ENCODE measurements at regions not wholly inside any gene's neighbourhood (a gene's known extent, or its start where the extent isn't known, plus 50 kb on each side); places are given as distances from the start of the nearest gene placed in this dataset.
"Not testable (repeated sequence)": the region's sequence is repeated elsewhere in the genome, so short reads cannot be mapped to it uniquely, and the experiment has no call there.

GRCh38 chr20:47985092-47985850 lies 200.0 kb upstream of the SULF2 start:
- Histone ChIP-seq H3K4me3 (no peak overlapping the region), H3K27ac (no peak overlapping the region), H3K9me3 (peaks cover 0 to 5% (median 0%) of the 10 kb centered on the region in 12 donors), H3K4me1 (peaks cover 0 to 6% (median 0%) of the 10 kb centered on the region in 12 donors), H3K36me3 (no peaks in the 10 kb centered on the region), H3K27me3 (peaks cover 0 to 3% (median 0%) of the 10 kb centered on the region in 9 donors)
- TF ChIP-seq CTCF (IDR thresholded peaks at IDR 0.05) (no peak), POLR2A (IDR thresholded peaks at IDR 0.05) (no peak)
- intact Hi-C loops (cut with DNase I) = no loop called here
- ATAC-seq (no peak), DNase-seq (no peak)
- 81 to 91% (median 84%) methylated on average over 7 of the region's 7 CpGs for WGBS, 4 donors

GRCh38 chr20:47984437-47984836 lies 199.2 kb upstream of the SULF2 start:
- TF ChIP-seq POLR2A (IDR thresholded peaks at IDR 0.05) = no peak
- no peak for TF ChIP-seq CTCF (IDR thresholded peaks at IDR 0.05)
- WGBS, 4 donors = 86 to 100% (median 92%) methylated on average over 6 of the region's 6 CpGs
- Histone ChIP-seq H3K27ac (no peak overlapping the region), H3K4me3 (no peak overlapping the region), H3K36me3 (no peaks in the 10 kb centered on the region), H3K27me3 (peaks cover 0 to 3% (median 0%) of the 10 kb centered on the region in 9 donors), H3K9me3 (peaks cover 0 to 5% (median 0%) of the 10 kb centered on the region in 12 donors), H3K4me1 (peaks cover 0 to 6% (median 0%) of the 10 kb centered on the region in 12 donors)
- no peak for DNase-seq
- intact Hi-C loops (cut with DNase I) = no loop called here
- ATAC-seq = no peak

- WGBS, 4 donors = 25 to 49% (median 38%) methylated on average over 6 to 8 of the region's 8 CpGs
- H3K9me3 ChIP-seq; ATAC-seq; H3K4me3 ChIP-seq; intact Hi-C loops (cut with DNase I); DNase-seq; H3K36me3 ChIP-seq; H3K27ac ChIP-seq; H3K27me3 ChIP-seq; H3K4me1 ChIP-seq: not testable (repeated sequence)
Observed at GRCh38 chr20:47983642-47984041, 198.4 kb upstream of the SULF2 start.

- Histone ChIP-seq H3K4me1 (peaks cover 0 to 6% (median 0%) of the 10 kb centered on the region in 12 donors), H3K4me3 (no peak overlapping the region), H3K36me3 (no peaks in the 10 kb centered on the region), H3K27me3 (peaks cover 0 to 3% (median 0%) of the 10 kb centered on the region in 9 donors), H3K9me3 (peaks cover 0 to 5% (median 0%) of the 10 kb centered on the region in 12 donors), H3K27ac (no peak overlapping the region)
- ATAC-seq (no peak), DNase-seq (no peak)
- 88 to 93% (median 90%) methylated on average over 17 to 18 of the region's 18 CpGs for WGBS, 4 donors
- intact Hi-C loops (cut with DNase I) = no loop called here
- TF ChIP-seq POLR2A (IDR thresholded peaks at IDR 0.05) = no peak
- no peak for TF ChIP-seq CTCF (IDR thresholded peaks at IDR 0.05)
Observed at GRCh38 chr20:47982574-47983360, 197.5 kb upstream of the SULF2 start.
